NCI-H524 (cell line): ENCODE measurements at regions not wholly inside any gene's neighbourhood (a gene's known extent, or its start where the extent isn't known, plus 50 kb on each side); places are given as distances from the start of the nearest gene placed in this dataset.

Experiments
- DNase-seq, 2 experiments: peaks; one replicate each; lab custom pipeline; 2025; lab: John Stamatoyannopoulos, UW

DNA sequence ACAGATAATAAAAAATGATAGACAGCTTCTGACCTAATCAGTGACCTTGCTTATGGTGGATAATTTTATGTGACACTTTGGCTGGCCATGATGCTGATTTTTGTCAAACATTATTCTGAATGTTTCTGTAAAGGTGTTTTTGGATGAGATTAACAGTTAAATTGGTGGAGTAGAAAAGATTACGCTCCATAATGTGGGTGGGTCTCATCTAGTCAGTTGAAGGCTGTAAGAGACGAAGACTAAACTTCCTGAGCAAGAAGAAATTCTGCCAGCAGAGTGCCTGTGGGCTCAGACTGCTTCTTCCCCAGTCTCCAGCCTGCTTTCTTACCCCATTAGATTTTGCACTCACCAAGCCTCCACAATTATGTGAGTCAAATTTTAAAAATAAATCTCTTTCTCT is 214.9 kb upstream of the ITGA4 start:
- DNase-seq, result no peak

- DNase-seq, result no peak
These were observed 213.9 kb upstream of the ITGA4 start for GRCh38 chr2:181243319-181243718.

DNA sequence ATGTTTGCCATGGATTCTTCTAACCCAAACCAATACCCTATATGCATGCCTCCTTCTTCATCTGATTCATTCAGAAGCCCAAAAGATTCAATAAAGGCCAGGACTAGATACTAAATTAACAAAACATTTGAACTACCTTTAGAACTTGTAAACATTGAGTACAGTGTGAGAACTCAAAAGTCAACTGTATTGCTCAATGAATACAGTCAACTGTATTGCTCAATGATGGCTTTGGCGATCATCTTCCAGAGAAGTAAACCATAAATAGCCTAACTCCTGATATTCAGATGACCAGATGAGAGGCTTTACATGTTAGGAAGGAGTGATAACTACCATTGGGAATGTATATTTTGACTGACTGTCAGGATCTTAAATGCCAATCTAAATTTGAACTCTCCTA is 206.5 kb upstream of the ITGA4 start:
- DNase-seq, result no peak

GRCh38 chr2:181252262-181253148 is 204.7 kb upstream of the ITGA4 start:
- DNase-seq, result no peak

- DNase-seq, result no peak
These were observed 203.7 kb upstream of the ITGA4 start for GRCh38 chr2:181253438-181253837.

DNA sequence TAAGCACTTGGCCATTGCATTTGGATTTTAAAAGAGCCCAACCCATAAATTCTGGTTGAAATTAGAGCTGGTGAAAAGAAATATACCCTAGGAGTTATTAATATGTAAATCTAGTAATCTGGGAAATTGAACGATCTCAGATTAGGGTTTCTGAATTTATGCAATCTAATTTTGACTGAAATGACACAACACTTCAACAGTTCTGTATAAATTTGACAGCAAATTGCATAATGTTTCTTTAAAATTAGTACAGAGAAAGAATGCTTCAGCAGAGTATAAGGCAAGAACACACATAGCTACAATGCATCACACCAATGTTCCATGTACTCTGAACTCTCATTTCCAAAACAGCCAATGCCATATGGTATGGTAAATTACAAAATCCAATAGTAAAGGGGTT is 201.5 kb upstream of the ITGA4 start:
- peak in 1 of 2 experiments; percentile 14 for DNase-seq

- DNase-seq, result peak; percentile 63 to 72
These were observed 198.5 kb upstream of the ITGA4 start for GRCh38 chr2:181258720-181259119.

DNA sequence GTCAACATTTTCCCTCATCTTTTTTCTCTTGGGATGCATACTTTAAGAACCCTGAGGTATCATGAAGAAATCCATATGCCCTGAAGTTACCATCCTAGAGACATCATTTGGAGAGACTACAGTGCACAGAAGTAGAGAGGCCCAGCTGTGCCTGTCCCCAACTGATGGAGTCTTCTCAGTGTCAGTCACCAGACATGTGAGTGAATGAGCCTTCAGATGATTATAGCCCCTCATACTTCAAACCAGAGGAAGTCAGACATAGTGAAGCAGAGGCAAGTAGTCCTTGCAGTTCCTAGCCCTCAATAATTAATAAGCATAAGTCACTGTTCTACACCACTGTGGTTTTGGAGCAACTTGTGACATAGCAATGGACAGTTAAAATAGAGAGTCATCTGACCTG is 194.4 kb upstream of the ITGA4 start:
- no peak for DNase-seq

DNA sequence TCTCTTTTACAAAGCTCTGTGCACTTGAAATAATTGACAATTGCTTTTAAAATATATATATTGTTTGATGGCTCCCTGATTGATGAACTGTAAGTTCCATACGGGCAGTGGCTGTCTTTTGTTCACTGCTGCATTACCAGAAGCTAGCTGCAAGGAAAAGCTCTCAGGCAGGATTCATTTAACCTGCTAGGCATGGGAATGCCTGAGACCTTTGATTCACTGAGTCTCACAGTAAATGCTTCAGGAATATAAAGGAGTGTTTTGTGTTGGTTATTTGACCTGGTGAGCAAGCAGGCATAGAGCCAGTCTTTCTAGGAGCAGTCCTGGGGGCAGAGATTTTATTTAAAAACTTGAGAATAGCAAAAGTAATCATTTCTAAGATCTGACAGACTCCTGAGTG is 193.2 kb upstream of the ITGA4 start:
- no peak for DNase-seq

GRCh38 chr2:181264441-181264840 is 192.7 kb upstream of the ITGA4 start:
- no peak for DNase-seq

- no peak for DNase-seq
These were observed 190.6 kb upstream of the ITGA4 start for GRCh38 chr2:181266614-181267013.

DNA sequence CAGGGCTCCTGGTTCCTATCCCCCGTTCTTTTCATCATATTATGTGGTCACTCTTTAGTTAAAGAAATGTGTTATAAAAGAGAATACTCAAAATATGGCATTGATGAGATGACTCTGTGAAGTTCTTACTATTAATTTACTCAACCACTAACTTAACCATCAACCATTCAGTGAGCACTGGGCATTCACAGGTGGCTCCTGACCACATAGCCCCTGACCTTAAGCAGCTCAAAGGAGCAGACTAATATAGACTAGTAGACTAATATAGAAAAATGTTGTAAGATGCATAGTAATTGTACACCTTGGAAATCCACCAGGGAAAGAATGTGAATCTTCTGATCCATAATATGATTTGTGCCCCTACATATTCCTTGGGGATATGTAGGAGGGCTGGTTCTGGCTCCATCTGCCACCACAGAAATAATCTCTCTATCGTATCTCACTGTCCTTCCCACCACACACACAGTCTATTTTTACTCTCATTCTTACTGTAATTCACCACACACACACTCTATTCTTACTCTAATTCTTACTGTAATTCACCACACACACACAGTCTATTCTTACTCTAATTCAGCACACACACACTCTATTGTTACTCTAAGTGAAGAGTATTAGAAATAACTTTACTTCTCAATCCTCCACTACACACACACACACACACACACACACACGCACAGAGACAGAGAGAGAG is 188.9 kb upstream of the ITGA4 start:
- DNase-seq, result peak in 1 of 2 experiments; percentile 6

DNA sequence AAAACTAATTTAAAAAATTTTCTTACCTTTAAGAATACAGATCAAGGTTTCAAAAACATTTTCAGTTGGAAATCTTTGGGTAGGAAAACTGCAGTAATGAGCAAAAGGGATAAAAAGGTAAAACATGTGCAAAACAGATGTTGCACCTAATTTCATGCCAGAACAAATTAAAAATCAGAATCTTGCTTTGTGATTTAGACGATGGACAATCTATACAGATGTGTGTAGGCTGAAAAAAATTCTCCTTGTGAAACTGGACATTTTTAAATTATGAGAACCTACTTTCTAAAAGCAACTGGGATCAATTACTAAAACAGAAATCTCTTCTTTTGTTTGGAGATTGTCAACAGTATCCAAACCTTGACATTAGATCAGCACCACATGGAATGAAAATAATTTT is 183.2 kb upstream of the ITGA4 start:
- DNase-seq, result no peak

DNA sequence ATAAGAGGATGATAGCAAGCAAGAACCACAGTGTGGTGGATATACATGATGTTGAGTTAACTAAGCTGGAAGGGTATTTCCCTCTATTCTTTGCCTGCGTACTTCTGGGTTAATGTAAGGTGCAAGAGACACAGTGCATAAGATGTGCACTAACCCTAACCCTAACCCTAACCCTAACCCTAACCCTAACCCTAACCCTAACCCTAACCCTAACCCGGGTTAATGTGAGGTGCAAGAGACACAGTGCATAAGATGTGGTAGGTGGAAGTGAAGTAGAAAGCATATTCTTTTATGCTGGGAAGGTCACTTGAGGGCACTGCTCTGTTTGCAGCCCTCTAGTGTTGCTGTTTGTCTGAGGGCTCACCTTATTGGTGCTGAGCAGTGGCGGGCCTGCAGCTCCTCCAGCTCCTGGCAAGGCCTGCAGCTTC is 181.5 kb upstream of the ITGA4 start:
- DNase-seq, result no peak

DNA sequence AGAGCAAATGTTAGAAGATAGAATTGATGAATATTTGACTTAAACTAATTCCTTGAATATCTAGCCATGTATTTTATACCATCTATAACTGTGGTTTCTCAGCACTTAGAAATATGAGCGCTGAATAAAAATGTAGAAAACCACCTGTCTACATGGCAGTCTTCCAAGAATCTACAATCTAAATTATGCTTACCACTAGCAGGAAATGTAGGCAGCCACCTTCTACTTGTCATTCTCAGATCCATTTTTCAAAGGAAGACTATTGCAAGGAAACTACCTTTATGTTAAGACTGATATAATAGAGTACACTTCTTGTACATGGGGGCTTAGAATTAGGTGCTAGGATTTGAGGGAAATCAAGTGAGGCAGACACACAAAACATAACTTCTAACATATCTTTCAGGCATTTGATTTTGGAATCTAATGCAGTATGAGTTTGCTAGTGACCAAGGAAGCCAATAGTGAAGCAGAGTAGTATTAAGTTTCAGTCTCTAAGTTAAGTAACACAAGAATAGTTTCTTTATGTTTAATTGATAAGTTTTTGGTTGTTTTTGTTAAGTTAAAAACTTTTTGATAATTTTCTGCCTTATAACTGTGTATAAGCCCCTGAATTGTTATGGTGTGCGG is 175.9 kb upstream of the ITGA4 start:
- DNase-seq, result peak in 1 of 2 experiments; percentile 62

DNA sequence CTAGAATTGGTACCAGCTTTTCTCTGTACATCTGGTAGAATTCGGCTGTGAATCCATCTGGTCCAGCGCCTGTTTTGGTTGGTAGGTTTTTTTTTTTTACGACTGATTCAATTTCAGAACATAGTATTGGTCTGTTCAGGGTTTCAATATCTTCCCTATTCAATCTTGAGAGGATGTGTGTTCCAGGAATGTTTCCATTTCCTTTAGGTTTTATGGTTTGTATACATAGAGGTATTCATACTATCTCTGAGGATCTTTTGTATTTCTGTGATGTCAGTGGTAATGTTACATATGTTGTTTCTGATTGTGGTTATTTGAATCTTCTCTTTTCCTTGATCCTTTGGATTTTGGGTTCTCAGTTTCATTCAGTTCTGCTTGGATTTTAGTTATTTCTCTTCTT is 172.1 kb upstream of the ITGA4 start:
- DNase-seq, result no peak

DNA sequence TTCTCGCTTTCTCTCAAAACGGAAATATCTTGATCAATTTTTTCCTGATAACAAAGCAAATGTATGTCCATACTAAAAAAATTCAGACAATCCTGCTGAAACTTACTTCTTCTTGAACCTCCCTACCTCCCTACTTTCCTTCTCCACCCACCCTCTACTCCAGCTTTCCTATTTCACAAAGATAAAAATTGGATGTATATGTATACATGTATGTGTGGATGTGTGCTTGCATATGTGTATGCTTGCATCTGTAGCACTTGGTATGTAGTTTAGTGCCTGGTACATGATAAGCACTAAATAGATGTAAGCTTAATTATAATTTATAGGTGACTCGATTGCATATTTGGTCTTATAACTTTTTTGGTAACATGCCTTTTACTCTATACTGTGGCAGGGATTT is 167.5 kb upstream of the ITGA4 start:
- DNase-seq, result no peak

DNA sequence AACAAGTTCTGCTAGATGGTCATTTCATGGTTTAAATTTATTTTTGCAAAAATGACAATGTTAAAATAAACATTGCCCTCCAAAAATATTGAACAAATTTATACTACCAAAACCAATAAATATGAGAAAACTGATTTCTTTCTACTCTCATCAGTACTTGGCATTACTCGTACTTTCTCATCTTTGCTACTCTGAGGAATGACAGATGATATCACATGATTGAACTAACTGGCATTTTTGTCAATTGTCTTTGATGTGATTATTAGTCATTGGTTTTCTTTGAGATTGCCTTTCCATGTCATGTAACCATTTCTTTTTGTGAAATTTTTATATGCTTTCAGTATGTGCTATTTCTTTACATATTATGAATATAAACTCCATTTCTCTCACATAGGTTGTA is 167.0 kb upstream of the ITGA4 start:
- no peak for DNase-seq

GRCh38 chr2:181294979-181295378 is 162.2 kb upstream of the ITGA4 start:
- no peak for DNase-seq

DNA sequence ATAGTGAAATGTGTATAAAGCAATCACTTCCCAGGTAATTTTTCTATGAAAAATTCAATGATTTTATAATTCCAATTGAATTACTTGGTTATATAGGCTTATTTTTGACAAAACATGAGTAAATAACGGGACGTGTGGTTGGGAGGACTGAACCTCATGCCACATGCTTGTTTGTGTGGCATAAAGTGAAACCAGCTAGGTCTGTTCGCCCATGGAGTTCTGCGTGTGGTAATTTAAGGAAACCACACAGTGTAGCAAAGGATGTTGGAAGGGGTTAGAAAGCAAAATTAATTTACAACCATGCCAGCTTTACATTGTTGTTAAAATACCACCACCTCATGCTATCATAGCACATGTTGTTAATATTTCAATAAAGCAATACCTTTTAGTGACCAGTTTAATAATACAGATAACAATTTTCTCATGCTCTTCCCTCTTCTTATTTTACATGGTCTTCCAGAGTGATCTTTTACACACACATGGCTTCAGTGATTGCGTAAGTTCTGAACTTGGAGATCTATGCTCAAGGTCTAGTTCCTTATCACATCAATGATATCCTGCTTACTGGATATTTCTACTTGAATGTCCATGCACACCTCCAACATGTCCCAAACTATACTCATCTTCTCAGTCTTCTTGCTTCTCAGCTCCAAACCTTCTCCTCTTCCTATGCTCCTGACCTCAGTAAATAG is 156.4 kb upstream of the ITGA4 start:
- no peak for DNase-seq

DNA sequence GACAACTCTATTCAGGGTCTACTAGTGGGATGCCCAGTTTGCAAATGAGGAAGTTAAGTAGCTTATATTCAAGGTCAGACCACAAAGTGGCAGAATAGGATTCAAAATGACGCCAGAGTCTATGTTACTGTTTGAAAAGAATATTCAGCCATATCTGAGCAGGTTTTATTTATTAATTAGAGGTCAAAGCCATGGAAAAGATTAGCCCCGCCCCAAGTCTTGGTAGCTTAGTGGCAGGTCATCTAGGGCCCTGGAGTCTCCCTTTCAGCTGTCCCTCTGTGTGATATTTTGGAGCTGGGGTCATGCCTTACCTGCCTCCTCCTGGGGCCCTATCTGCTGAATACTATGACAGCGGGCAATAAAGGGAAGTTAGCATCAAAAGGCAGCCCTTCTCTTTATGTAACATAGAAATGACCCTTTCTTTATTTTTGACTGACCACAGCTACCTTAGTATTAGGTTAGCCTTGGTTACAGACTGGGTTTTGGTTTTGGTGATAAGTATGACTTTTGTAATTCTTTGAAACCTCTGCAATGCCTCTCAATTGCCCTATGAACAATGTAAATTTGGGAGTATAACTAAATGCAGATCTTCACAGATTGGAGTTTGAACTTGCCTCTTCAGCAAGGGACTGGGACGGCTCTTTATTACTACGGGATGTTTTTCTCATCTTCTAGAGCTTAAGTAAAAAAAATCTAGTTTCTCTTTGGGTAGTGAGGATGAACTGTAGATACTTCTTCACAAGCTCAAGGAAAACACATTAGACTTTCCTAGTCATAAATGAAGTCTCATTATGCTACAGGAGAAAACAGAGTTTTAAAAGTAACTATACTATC is 153.0 kb upstream of the ITGA4 start:
- DNase-seq, result no peak
